GM12878 (cell line): ENCODE measurements at regions not wholly inside any gene's neighbourhood (a gene's known extent, or its start where the extent isn't known, plus 50 kb on each side); places are given as distances from the start of the nearest gene placed in this dataset.

Experiments
- ATAC-seq: fragments of 200-7000 bp; cut with Tn5 transposase; 3 replicates; pipeline ENCODE4 v1.9.1; 2020; ENCODE audit warnings: mild to moderate bottlenecking, moderate library complexity
- BruUV-seq: library from RNA; stranded (reverse); fragments of 400-500 nt; replicated peaks from 2 replicates; lab custom pipeline; 2021; lab: Mats Ljungman, UMichigan
- CTCF ChIA-PET: fragments of 300-600 bp; sonication (Branson Sonifier 250); formaldehyde crosslinking; extraction: SDS; loops from one replicate; lab custom pipeline; 2021; ENCODE audit warnings: inconsistent platforms; lab: Yijun Ruan, JAX
- POLR2A ChIA-PET: fragments of 350-600 bp; formaldehyde crosslinking; extraction: SDS; loops from one replicate; lab custom pipeline; 2021; ENCODE audit warnings: inconsistent platforms; lab: Charles Lee
- RAD21 ChIA-PET: fragments of 300-600 bp; sonication (Branson Sonifier 250); formaldehyde crosslinking; loops from one replicate; lab custom pipeline; 2023; ENCODE audit warnings: antibody characterized with exemption; ENCODE audit not compliant: unreplicated experiment; lab: Charles Lee
- SMC1A ChIA-PET: fragments of 300-600 bp; sonication (Branson Sonifier 250); formaldehyde crosslinking; loops from one replicate; lab custom pipeline; 2023; ENCODE audit not compliant: unreplicated experiment, uncharacterized antibody; lab: Charles Lee
- DNase-seq: peaks from one replicate; pipeline ENCODE4 v3.0.0-alpha.2; 2011; ENCODE audit warnings: low read depth, low spot score
- FAIRE-seq: peaks from 3 replicates; lab custom pipeline; 2011; peaks lifted over from hg19 to GRCh38; lab: Jason Lieb, UNC
- H2AFZ ChIP-seq: 2 replicates; pipeline ENCODE4 v1.6.0; 2011; ENCODE audit warnings: low read depth, low read length, control low read depth; ENCODE audit not compliant: control insufficient read depth
- H3K27ac ChIP-seq: 2 replicates; pipeline ENCODE4 v1.5.1; 2011; ENCODE audit warnings: control low read depth; ENCODE audit not compliant: control insufficient read depth, insufficient read depth
- H3K27me3 ChIP-seq, 2 experiments: replicated peaks in 1 of 2; 2 replicates each; pipeline versions ENCODE4 v1.6.0 to v1.6.1; 2011; ENCODE audit warnings: low read length in 1 of 2; ENCODE audit not compliant: control insufficient read depth in 2 of 2, insufficient read depth in 2 of 2
- H3K36me3 ChIP-seq, 2 experiments: 2 replicates each; pipeline ENCODE4 v1.5.1; 2011; ENCODE audit warnings: low read length in 1 of 2; ENCODE audit not compliant: control insufficient read depth in 2 of 2, insufficient read depth in 2 of 2
- H3K4me1 ChIP-seq: 2 replicates; pipeline ENCODE4 v1.6.1; 2011; ENCODE audit warnings: mild to moderate bottlenecking, low read length, moderate library complexity, mixed read lengths; ENCODE audit not compliant: control insufficient read depth, insufficient read depth
- H3K4me2 ChIP-seq: 2 replicates; pipeline ENCODE4 v1.6.0; 2011; ENCODE audit warnings: control low read depth; ENCODE audit not compliant: control insufficient read depth, insufficient read depth
- H3K4me3 ChIP-seq: fragments of 200-600 bp; sonication (generic); 2 replicates; pipeline ENCODE4 v1.5.1; 2016
- H3K79me2 ChIP-seq: 2 replicates; pipeline ENCODE4 v1.6.0; 2011; ENCODE audit warnings: low read length; ENCODE audit not compliant: control insufficient read depth, insufficient read depth
- H3K9ac ChIP-seq: 2 replicates; pipeline ENCODE4 v1.8.0; 2011; ENCODE audit warnings: low read length, control low read depth, mixed read lengths; ENCODE audit not compliant: control insufficient read depth, insufficient read depth
- H3K9me3 ChIP-seq: replicated peaks from 3 replicates; pipeline ENCODE4 v1.5.1; 2011; ENCODE audit warnings: mild to moderate bottlenecking, low read length; ENCODE audit not compliant: control insufficient read depth, insufficient read depth
- H4K20me1 ChIP-seq: 2 replicates; pipeline ENCODE4 v1.6.0; 2011; ENCODE audit not compliant: control insufficient read depth, insufficient read depth
- CTCF ChIP-seq, 3 experiments: IDR thresholded peaks in 2 of 3; conservative IDR thresholded peaks in 1 of 3; 2 replicates each; pipeline ENCODE4 v1.5.1; 2011; ENCODE audit warnings: low read depth in 3 of 3, low read length in 3 of 3, mild to moderate bottlenecking in 3 of 3, control low read depth in 2 of 3, moderate library complexity in 2 of 3, inconsistent platforms in 1 of 3, mixed read lengths in 1 of 3; ENCODE audit not compliant: control insufficient read depth in 2 of 3, insufficient read depth in 1 of 3; ENCODE audit errors: extremely low read depth in 1 of 3
- RAD21 ChIP-seq: IDR thresholded peaks from 2 replicates; pipeline ENCODE4 v1.6.1; 2011; ENCODE audit warnings: mild to moderate bottlenecking, low read depth, low read length, moderate library complexity; ENCODE audit not compliant: insufficient read depth
- SMC3 ChIP-seq: IDR thresholded peaks from 2 replicates; pipeline ENCODE4 v1.6.1; 2011; ENCODE audit warnings: low read length, improper control_type of control experiment, borderline replicate concordance
- SPI1 ChIP-seq: IDR thresholded peaks from 2 replicates; pipeline ENCODE4 v1.6.1; 2011; ENCODE audit warnings: low read depth, mild to moderate bottlenecking, low read length, moderate library complexity, borderline replicate concordance; ENCODE audit not compliant: insufficient read depth
- WGBS: methylation state at CpG from one replicate; pipeline ENCODE4 v1.1.6; 2016; ENCODE audit warnings: low lambda C conversion rate; ENCODE audit not compliant: insufficient replicate concordance, insufficient coverage; ENCODE audit errors: missing lambda C conversion rate; 5-methylcytosine and 5-hydroxymethylcytosine counted together
- in situ Hi-C: fragments of 300-500 bp; cut with MboI; formaldehyde crosslinking; loops from 9 replicates; pipeline ENCODE4 v1.14.3; 2018; ENCODE audit warnings: mixed read lengths
- intact Hi-C: fragments of 100-400 bp; cut with micrococcal nuclease; formaldehyde crosslinking; loops from one replicate; pipeline ENCODE4 v1.14.2; 2022; ENCODE audit not compliant: unreplicated experiment

- in situ Hi-C loops: loop anchor here (5.0 kb wide), 2 partner anchors 563 to 713 kb away; no protein-coding TSS in a partner anchor
- CTCF ChIA-PET: interaction anchor here (0.7 to 5.3 kb wide), 12 partner anchors 8 to 724 kb away, joined by 3 to 54 read pairs (median 6); no protein-coding TSS in a partner anchor
- intact Hi-C loops: loop anchor here (2.0 kb wide), 2 partner anchors 566 to 720 kb away; no protein-coding TSS in a partner anchor
- H3K27ac ChIP-seq: no peak overlapping the region
- no peaks in the 10 kb centered on the region for H3K9me3 ChIP-seq
- RAD21 ChIA-PET: interaction anchor here (1.3 to 3.0 kb wide), 4 partner anchors 9 to 720 kb away, joined by 3 to 33 read pairs (median 7); no protein-coding TSS in a partner anchor
- DNase-seq: no peak
- H3K79me2 ChIP-seq: no peaks in the 10 kb centered on the region
- ATAC-seq: peak; percentile 78
- 50% methylated on average over 16 of the region's 16 CpGs for WGBS
- no peak for FAIRE-seq
- no peak overlapping the region for H3K4me2 ChIP-seq
- H3K4me3 ChIP-seq: no peak overlapping the region
- SMC1A ChIA-PET: interaction anchor here (0.7 to 2.8 kb wide), 7 partner anchors 9 to 1444 kb away, joined by 3 to 18 read pairs (median 5); no protein-coding TSS in a partner anchor
- no peaks in the 10 kb centered on the region for H3K4me1 ChIP-seq
- no TSS peak for BruUV-seq
- H3K27me3 ChIP-seq: peaks cover 0 to 2% of the 10 kb centered on the region in 2 experiments; a peak in 1 of 4 replicates
- TF ChIP-seq SMC3 (peak; percentile 62), RAD21 (peak; percentile 82), SPI1 (no peak), CTCF (IDR thresholded peaks at IDR 0.05 in 2 of 3, conservative IDR thresholded peaks at IDR 0.05 in 1 of 3; ENCODE audit: control insufficient read depth in 2 of 3, extremely low read depth in 1 of 3, insufficient read depth in 1 of 3, low read depth in 3 of 3, low read length in 3 of 3) (peak; percentile 53 to 60 (median 55))
- H2AFZ ChIP-seq: no peak overlapping the region
- POLR2A ChIA-PET: no interaction called here
- H3K9ac ChIP-seq: no peak overlapping the region
- H3K36me3 ChIP-seq: no peaks in the 10 kb centered on the region
- no peaks in the 10 kb centered on the region for H4K20me1 ChIP-seq
Observed at GRCh38 chr2:158745067-158745865, 49.9 kb upstream of the DAPL1 start.
